CD4-positive, CD25-positive, alpha-beta regulatory T cell (primary cell): ENCODE measurements at regions not wholly inside any gene's neighbourhood (a gene's known extent, or its start where the extent isn't known, plus 50 kb on each side); places are given as distances from the start of the nearest gene placed in this dataset.
"Not testable (repeated sequence)": the region's sequence is repeated elsewhere in the genome, so short reads cannot be mapped to it uniquely, and the experiment has no call there.

Experiments
- ATAC-seq, 2 donors: fragments of 150-1000 bp; cut with Tn5 transposase; one replicate each; pipeline ENCODE4 v1.10.0; 2021; ENCODE audit warnings: low read depth in 2 of 2, moderate number of reproducible peaks in 2 of 2, moderate library complexity in 1 of 2
- DNase-seq, 3 donors: peaks; one replicate each; pipeline versions ENCODE4 v3.0.0 to v3.0.0-alpha.2; 2012 to 2022; ENCODE audit warnings: mixed read lengths in 1 of 3
- H3K27ac ChIP-seq: one replicate; pipeline ENCODE4 v1.7.0; 2013; ENCODE audit warnings: mild to moderate bottlenecking, low read length; ENCODE audit not compliant: insufficient read depth, poor library complexity, severe bottlenecking
- H3K27me3 ChIP-seq: one replicate; pipeline ENCODE4 v1.7.0; 2013; ENCODE audit warnings: low read length; ENCODE audit not compliant: control insufficient read depth, insufficient read depth
- H3K36me3 ChIP-seq: one replicate; pipeline ENCODE4 v1.7.0; 2013; ENCODE audit warnings: mild to moderate bottlenecking, low read length, moderate library complexity; ENCODE audit not compliant: control insufficient read depth, insufficient read depth
- H3K4me1 ChIP-seq: 2 replicates; pipeline ENCODE4 v1.7.0; 2013; ENCODE audit warnings: mild to moderate bottlenecking, low read length; ENCODE audit not compliant: insufficient read depth, control insufficient read depth, poor library complexity, severe bottlenecking
- H3K4me3 ChIP-seq: one replicate; pipeline ENCODE4 v1.7.0; 2013; ENCODE audit warnings: low read depth, mild to moderate bottlenecking, low read length, moderate library complexity
- H3K9me3 ChIP-seq, 2 experiments: 1 replicate in 1 of 2; 2 replicates in 1 of 2; pipeline ENCODE4 v1.7.0; 2013; ENCODE audit warnings: low read length in 2 of 2, mild to moderate bottlenecking in 1 of 2, moderate library complexity in 1 of 2; ENCODE audit not compliant: control insufficient read depth in 2 of 2
- H3K27ac Mint-ChIP-seq, 3 donors: one replicate each; pipeline ENCODE4 v1.8.0; 2020 to 2022; ENCODE audit warnings: mild to moderate bottlenecking in 3 of 3, mixed read lengths in 3 of 3, moderate library complexity in 2 of 3
- H3K27me3 Mint-ChIP-seq: one replicate; pipeline ENCODE4 v1.8.0; 2022; ENCODE audit warnings: mild to moderate bottlenecking, mixed read lengths
- H3K36me3 Mint-ChIP-seq: one replicate; pipeline ENCODE4 v1.8.0; 2020; ENCODE audit warnings: mixed read lengths
- H3K4me1 Mint-ChIP-seq, 4 donors: one replicate each; pipeline ENCODE4 v1.8.0; 2020 to 2022; ENCODE audit warnings: mixed read lengths in 4 of 4, mild to moderate bottlenecking in 1 of 4
- H3K4me3 Mint-ChIP-seq, 4 donors: one replicate each; pipeline ENCODE4 v1.8.0; 2020 to 2022; ENCODE audit warnings: mild to moderate bottlenecking in 4 of 4, mixed read lengths in 4 of 4, moderate library complexity in 3 of 4
- H3K9me3 Mint-ChIP-seq, 7 donors: one replicate each; pipeline ENCODE4 v1.8.0; 2020 to 2022; ENCODE audit warnings: mixed read lengths in 7 of 7, mild to moderate bottlenecking in 3 of 7, moderate library complexity in 2 of 7

- no peak overlapping the region for H3K27ac ChIP-seq
- no peaks in the 10 kb centered on the region for H3K9me3 ChIP-seq
- no peaks in the 10 kb centered on the region for H3K36me3 ChIP-seq
- H3K4me1 Mint-ChIP-seq, result no peaks in the 10 kb centered on the region
- H3K4me1 ChIP-seq, result no peaks in the 10 kb centered on the region
- H3K27ac Mint-ChIP-seq, result peak overlapping the region in 1 of 3 donors; percentile 76
- no peak overlapping the region for H3K4me3 ChIP-seq
- DNase-seq, result no peak
- peaks cover 0 to 2% (median 0%) of the 10 kb centered on the region in 7 donors for H3K9me3 Mint-ChIP-seq
- peaks cover 5% of the 10 kb centered on the region for H3K27me3 Mint-ChIP-seq
- H3K27me3 ChIP-seq, result peaks cover 3% of the 10 kb centered on the region
- H3K36me3 Mint-ChIP-seq, result no peaks in the 10 kb centered on the region
- no peak for ATAC-seq
- H3K4me3 Mint-ChIP-seq, result no peak overlapping the region
Measured at GRCh38 chr10:78464118-78464855, 430.6 kb downstream of the RPS24 start.

GRCh38 chr10:78464856-78465267 lies 431.2 kb downstream of the RPS24 start:
- H3K27ac ChIP-seq, result no peak overlapping the region
- no peaks in the 10 kb centered on the region for H3K36me3 ChIP-seq
- H3K4me3 Mint-ChIP-seq, result no peak overlapping the region
- ATAC-seq (no peak), DNase-seq (no peak)
- H3K36me3 Mint-ChIP-seq, result no peaks in the 10 kb centered on the region
- no peak overlapping the region for H3K27ac Mint-ChIP-seq
- no peaks in the 10 kb centered on the region for H3K4me1 ChIP-seq
- no peaks in the 10 kb centered on the region for H3K9me3 ChIP-seq
- peaks cover 5% of the 10 kb centered on the region for H3K27me3 Mint-ChIP-seq
- no peak overlapping the region for H3K4me3 ChIP-seq
- peaks cover 3% of the 10 kb centered on the region for H3K27me3 ChIP-seq
- no peaks in the 10 kb centered on the region for H3K4me1 Mint-ChIP-seq
- peaks cover 0 to 2% (median 0%) of the 10 kb centered on the region in 7 donors for H3K9me3 Mint-ChIP-seq

GRCh38 chr10:78465431-78465830 lies 431.8 kb downstream of the RPS24 start:
- Histone ChIP-seq H3K36me3 (no peaks in the 10 kb centered on the region), H3K4me3 (no peak overlapping the region), H3K4me1 (no peaks in the 10 kb centered on the region), H3K9me3 (no peaks in the 10 kb centered on the region), H3K27me3 (peaks cover 3% of the 10 kb centered on the region), H3K27ac (no peak overlapping the region)
- Mint-ChIP-seq H3K9me3 (peaks cover 0 to 2% (median 0%) of the 10 kb centered on the region in 7 donors), H3K4me3 (no peak overlapping the region), H3K36me3 (no peaks in the 10 kb centered on the region), H3K27ac (no peak overlapping the region), H3K27me3 (peaks cover 5% of the 10 kb centered on the region), H3K4me1 (no peaks in the 10 kb centered on the region)
- no peak for ATAC-seq
- no peak for DNase-seq

GRCh38 chr10:78467496-78468106 lies 433.9 kb downstream of the RPS24 start:
- Mint-ChIP-seq H3K9me3 (peaks cover 0 to 2% (median 0%) of the 10 kb centered on the region in 7 donors), H3K4me1 (no peaks in the 10 kb centered on the region), H3K4me3 (no peak overlapping the region), H3K36me3 (no peaks in the 10 kb centered on the region), H3K27me3 (peaks cover 5% of the 10 kb centered on the region), H3K27ac (no peak overlapping the region)
- Histone ChIP-seq H3K4me1 (no peaks in the 10 kb centered on the region), H3K36me3 (no peaks in the 10 kb centered on the region), H3K27me3 (peaks cover 3% of the 10 kb centered on the region), H3K9me3 (no peaks in the 10 kb centered on the region), H3K4me3 (no peak overlapping the region), H3K27ac (no peak overlapping the region)
- no peak for ATAC-seq
- DNase-seq, result no peak

GRCh38 chr10:78468731-78469130 lies 435.1 kb downstream of the RPS24 start:
- DNase-seq, H3K4me3 ChIP-seq, H3K36me3 Mint-ChIP-seq, H3K36me3 ChIP-seq, H3K4me1 ChIP-seq, H3K27ac Mint-ChIP-seq, H3K27ac ChIP-seq, H3K27me3 Mint-ChIP-seq, H3K9me3 ChIP-seq, H3K4me1 Mint-ChIP-seq, H3K4me3 Mint-ChIP-seq, H3K9me3 Mint-ChIP-seq, H3K27me3 ChIP-seq, ATAC-seq: not testable (repeated sequence)

GRCh38 chr10:78470267-78471103 lies 436.8 kb downstream of the RPS24 start:
- Mint-ChIP-seq H3K36me3 (no peaks in the 10 kb centered on the region), H3K27ac (no peak overlapping the region)
- no peak overlapping the region for H3K4me3 ChIP-seq

GRCh38 chr10:78471326-78471722 lies 437.7 kb downstream of the RPS24 start:
- no peak overlapping the region for H3K27ac ChIP-seq
- H3K4me1 ChIP-seq, result no peaks in the 10 kb centered on the region
- no peaks in the 10 kb centered on the region for H3K27me3 ChIP-seq
- no peaks in the 10 kb centered on the region for H3K9me3 ChIP-seq
- ATAC-seq (no peak), DNase-seq (no peak)
- Mint-ChIP-seq H3K27ac (no peak overlapping the region), H3K27me3 (no peaks in the 10 kb centered on the region), H3K36me3 (no peaks in the 10 kb centered on the region), H3K4me3 (no peak overlapping the region), H3K4me1 (no peaks in the 10 kb centered on the region), H3K9me3 (peaks cover 0 to 1% (median 0%) of the 10 kb centered on the region in 7 donors)
- no peaks in the 10 kb centered on the region for H3K36me3 ChIP-seq
- no peak overlapping the region for H3K4me3 ChIP-seq

More at GRCh38 chr10:78470267-78471103, 436.8 kb downstream of the RPS24 start:
- no peaks in the 10 kb centered on the region for H3K27me3 ChIP-seq
- DNase-seq (no peak), ATAC-seq (peak in 1 of 2 donors; percentile 18)
- no peaks in the 10 kb centered on the region for H3K4me1 ChIP-seq
- H3K9me3 Mint-ChIP-seq, result peaks cover 0 to 1% (median 0%) of the 10 kb centered on the region in 7 donors
- H3K27me3 Mint-ChIP-seq, result no peaks in the 10 kb centered on the region
- no peaks in the 10 kb centered on the region for H3K9me3 ChIP-seq
- no peak overlapping the region for H3K27ac ChIP-seq
- no peaks in the 10 kb centered on the region for H3K36me3 ChIP-seq
- no peaks in the 10 kb centered on the region for H3K4me1 Mint-ChIP-seq
- H3K4me3 Mint-ChIP-seq, result no peak overlapping the region
